ENCODE measurements at regions not wholly inside any gene's neighbourhood (a gene's known extent, or its start where the extent isn't known, plus 50 kb on each side); places are given as distances from the start of the nearest gene placed in this dataset.
"Not testable (repeated sequence)": the region's sequence is repeated elsewhere in the genome, so short reads cannot be mapped to it uniquely, and the experiment has no call there.

GRCh38 chr5:114148253-114148652 is 213.6 kb upstream of the KCNN2 start:
- no peak for DNase-seq (ENCODE audit: low spot score in 2 of 2)
- Histone ChIP-seq H3K4me3 (no peak overlapping the region), H3K9me3 (no peaks in the 10 kb centered on the region; the same call in 1 of the 2 replicates), H3K4me1 (no peaks in the 10 kb centered on the region), H3K36me3 (replicated peaks) (no peaks in the 10 kb centered on the region), H3K27me3 (ENCODE audit: low read depth) (no peaks in the 10 kb centered on the region)
- in situ Hi-C loops (cut with MboI; ENCODE audit: low sequenced_read_pairs), result no loop called here

DNA sequence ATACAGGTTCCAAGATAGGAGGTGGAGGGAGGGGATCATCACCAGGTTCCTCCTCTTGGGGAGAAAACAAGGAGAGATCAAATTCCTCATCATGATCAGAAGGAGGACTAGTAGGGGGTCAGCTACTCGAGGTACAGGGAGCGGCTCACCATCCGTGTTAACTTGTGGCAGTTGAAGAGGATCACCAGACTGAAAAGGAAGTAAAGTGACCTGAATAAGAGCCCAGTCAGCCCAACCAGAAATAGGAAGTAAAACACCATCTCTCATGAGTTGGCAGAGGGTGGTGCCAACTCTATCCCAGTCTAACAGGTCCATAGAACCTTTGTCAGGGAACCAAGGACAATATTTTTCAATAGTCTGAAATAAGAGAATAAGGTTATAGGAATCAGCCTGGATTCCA is 213.1 kb upstream of the KCNN2 start:
- DNase-seq (ENCODE audit: low spot score in 2 of 2); H3K4me3 ChIP-seq; H3K4me1 ChIP-seq; H3K9me3 ChIP-seq; H3K27me3 ChIP-seq (ENCODE audit: low read depth); in situ Hi-C loops (cut with MboI; ENCODE audit: low sequenced_read_pairs); H3K36me3 ChIP-seq (replicated peaks): not testable (repeated sequence)

- no peaks in the 10 kb centered on the region for H3K4me1 ChIP-seq
- H3K27me3 ChIP-seq (ENCODE audit: low read depth), result no peaks in the 10 kb centered on the region
- in situ Hi-C loops (cut with MboI; ENCODE audit: low sequenced_read_pairs), result no loop called here
- H3K4me3 ChIP-seq, result no peak overlapping the region
- no peaks in the 10 kb centered on the region; the same call in 1 of the 2 replicates for H3K9me3 ChIP-seq
- no peak for DNase-seq (ENCODE audit: low spot score in 2 of 2)
- no peaks in the 10 kb centered on the region for H3K36me3 ChIP-seq (replicated peaks)
Measured at GRCh38 chr5:114152656-114153360, 209.1 kb upstream of the KCNN2 start.

- Histone ChIP-seq H3K4me1 (no peaks in the 10 kb centered on the region), H3K36me3 (replicated peaks) (no peaks in the 10 kb centered on the region), H3K9me3 (no peaks in the 10 kb centered on the region; the same call in 1 of the 2 replicates), H3K27me3 (ENCODE audit: low read depth) (no peaks in the 10 kb centered on the region), H3K4me3 (no peak overlapping the region)
- DNase-seq (ENCODE audit: low spot score in 2 of 2), result no peak
- in situ Hi-C loops (cut with MboI; ENCODE audit: low sequenced_read_pairs), result no loop called here
Measured at GRCh38 chr5:114153392-114153791, 208.5 kb upstream of the KCNN2 start.

- H3K36me3 ChIP-seq (replicated peaks), result no peaks in the 10 kb centered on the region
- no peak for DNase-seq (ENCODE audit: low spot score in 2 of 2)
- in situ Hi-C loops (cut with MboI; ENCODE audit: low sequenced_read_pairs), result no loop called here
- no peaks in the 10 kb centered on the region for H3K27me3 ChIP-seq (ENCODE audit: low read depth)
- H3K4me3 ChIP-seq, result no peak overlapping the region
- H3K4me1 ChIP-seq, result no peaks in the 10 kb centered on the region
- no peaks in the 10 kb centered on the region; the same call in 1 of the 2 replicates for H3K9me3 ChIP-seq
Measured at GRCh38 chr5:114153833-114154232, 208.0 kb upstream of the KCNN2 start.

DNA sequence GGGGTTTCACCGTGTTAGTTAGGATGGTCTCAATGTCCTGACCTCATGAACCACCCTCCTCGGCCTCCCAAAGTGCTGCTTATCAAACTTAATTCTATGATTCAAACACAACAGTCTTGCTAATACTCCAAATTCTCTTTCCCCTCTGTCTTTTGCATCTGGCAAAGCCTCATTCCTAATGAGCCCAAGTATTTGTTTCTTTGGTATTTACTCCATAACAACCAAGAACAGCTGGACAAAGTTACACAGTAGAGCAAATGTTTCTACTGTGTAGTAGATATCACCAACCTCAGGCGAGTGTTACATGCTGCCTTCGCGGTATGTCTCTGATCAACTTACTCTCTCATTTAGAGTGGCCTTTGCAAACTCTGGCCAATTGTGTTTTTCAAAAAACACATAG is 195.8 kb upstream of the KCNN2 start:
- H3K4me3 ChIP-seq, result no peak overlapping the region
- no peaks in the 10 kb centered on the region for H3K36me3 ChIP-seq (replicated peaks)
- no peaks in the 10 kb centered on the region for H3K9me3 ChIP-seq
- in situ Hi-C loops (cut with MboI; ENCODE audit: low sequenced_read_pairs), result no loop called here
- no peaks in the 10 kb centered on the region for H3K4me1 ChIP-seq
- no peak for DNase-seq (ENCODE audit: low spot score in 2 of 2)
- no peaks in the 10 kb centered on the region for H3K27me3 ChIP-seq (ENCODE audit: low read depth)

DNA sequence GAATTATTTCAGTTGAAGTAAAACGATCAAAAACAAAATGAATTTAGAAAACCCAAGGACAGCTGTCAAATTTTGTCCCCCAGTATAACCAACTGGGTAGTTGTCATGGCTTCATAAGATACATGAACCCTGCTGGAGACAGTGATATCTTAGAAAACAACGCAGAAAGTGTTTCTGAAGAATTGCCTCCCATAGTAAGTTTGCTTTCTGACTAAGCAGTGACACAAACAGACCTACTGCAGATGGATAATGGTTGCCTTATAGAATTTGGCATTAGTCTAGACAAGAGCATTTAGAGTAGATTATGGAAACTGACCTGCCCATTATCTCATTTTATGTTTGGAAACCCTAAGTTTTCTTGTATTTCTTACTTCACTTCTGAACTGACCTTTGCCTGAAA is 187.7 kb upstream of the KCNN2 start:
- Histone ChIP-seq H3K4me3 (no peak overlapping the region), H3K4me1 (no peaks in the 10 kb centered on the region), H3K9me3 (no peaks in the 10 kb centered on the region), H3K27me3 (ENCODE audit: low read depth) (no peaks in the 10 kb centered on the region), H3K36me3 (replicated peaks) (no peaks in the 10 kb centered on the region)
- no peak for DNase-seq (ENCODE audit: low spot score in 2 of 2)
- in situ Hi-C loops (cut with MboI; ENCODE audit: low sequenced_read_pairs), result no loop called here

GRCh38 chr5:114174837-114175236 is 187.0 kb upstream of the KCNN2 start:
- no peak for DNase-seq (ENCODE audit: low spot score in 2 of 2)
- H3K9me3 ChIP-seq, result no peaks in the 10 kb centered on the region
- in situ Hi-C loops (cut with MboI; ENCODE audit: low sequenced_read_pairs), result no loop called here
- no peaks in the 10 kb centered on the region for H3K36me3 ChIP-seq (replicated peaks)
- H3K27me3 ChIP-seq (ENCODE audit: low read depth), result no peaks in the 10 kb centered on the region
- H3K4me3 ChIP-seq, result no peak overlapping the region
- H3K4me1 ChIP-seq, result no peaks in the 10 kb centered on the region

GRCh38 chr5:114176356-114176755 is 185.5 kb upstream of the KCNN2 start:
- Histone ChIP-seq H3K4me3 (no peak overlapping the region), H3K9me3 (no peaks in the 10 kb centered on the region), H3K36me3 (replicated peaks) (no peaks in the 10 kb centered on the region), H3K27me3 (ENCODE audit: low read depth) (no peaks in the 10 kb centered on the region), H3K4me1 (no peaks in the 10 kb centered on the region)
- no peak for DNase-seq (ENCODE audit: low spot score in 2 of 2)
- in situ Hi-C loops (cut with MboI; ENCODE audit: low sequenced_read_pairs), result no loop called here

- H3K9me3 ChIP-seq, result no peaks in the 10 kb centered on the region
- no peak overlapping the region for H3K4me3 ChIP-seq
- DNase-seq (ENCODE audit: low spot score in 2 of 2), result no peak
- no peaks in the 10 kb centered on the region for H3K36me3 ChIP-seq (replicated peaks)
- no peaks in the 10 kb centered on the region for H3K4me1 ChIP-seq
- no peaks in the 10 kb centered on the region for H3K27me3 ChIP-seq (ENCODE audit: low read depth)
- in situ Hi-C loops (cut with MboI; ENCODE audit: low sequenced_read_pairs), result no loop called here
Measured at GRCh38 chr5:114179134-114179533, 182.7 kb upstream of the KCNN2 start.

DNA sequence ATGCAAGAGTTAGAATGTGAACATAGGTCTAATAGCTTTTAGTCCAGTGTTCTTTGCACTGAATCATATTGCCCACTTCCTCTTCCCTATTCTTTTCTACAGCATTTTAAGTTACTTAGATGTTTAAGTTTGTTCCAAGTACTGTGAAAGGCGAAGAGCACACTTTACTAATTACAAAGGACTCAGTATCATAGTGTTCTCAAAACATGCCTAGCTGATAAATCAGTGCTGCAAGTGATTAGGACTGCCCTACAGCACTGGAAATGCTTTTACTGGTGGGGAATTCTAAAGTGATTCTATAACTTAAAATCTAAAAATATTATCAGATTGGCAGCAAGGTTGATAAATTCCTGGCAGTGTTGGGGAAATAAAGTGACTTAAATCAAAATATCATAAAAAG is 177.9 kb upstream of the KCNN2 start:
- Histone ChIP-seq H3K4me3 (no peak overlapping the region), H3K9me3 (no peaks in the 10 kb centered on the region), H3K36me3 (replicated peaks) (no peaks in the 10 kb centered on the region), H3K27me3 (ENCODE audit: low read depth) (no peaks in the 10 kb centered on the region), H3K4me1 (no peaks in the 10 kb centered on the region)
- DNase-seq (ENCODE audit: low spot score in 2 of 2), result no peak
- in situ Hi-C loops (cut with MboI; ENCODE audit: low sequenced_read_pairs), result no loop called here

GRCh38 chr5:114185274-114185673 is 176.6 kb upstream of the KCNN2 start:
- no peak for DNase-seq (ENCODE audit: low spot score in 2 of 2)
- H3K9me3 ChIP-seq, result no peaks in the 10 kb centered on the region
- no peaks in the 10 kb centered on the region for H3K27me3 ChIP-seq (ENCODE audit: low read depth)
- H3K4me1 ChIP-seq, result no peaks in the 10 kb centered on the region
- H3K36me3 ChIP-seq (replicated peaks), result no peaks in the 10 kb centered on the region
- no peak overlapping the region for H3K4me3 ChIP-seq
- in situ Hi-C loops (cut with MboI; ENCODE audit: low sequenced_read_pairs), result no loop called here

GRCh38 chr5:114191441-114191840 is 170.4 kb upstream of the KCNN2 start:
- DNase-seq (ENCODE audit: low spot score in 2 of 2), result no peak
- no peaks in the 10 kb centered on the region for H3K9me3 ChIP-seq
- H3K27me3 ChIP-seq (ENCODE audit: low read depth), result no peaks in the 10 kb centered on the region
- in situ Hi-C loops (cut with MboI; ENCODE audit: low sequenced_read_pairs), result no loop called here
- no peaks in the 10 kb centered on the region for H3K4me1 ChIP-seq
- no peaks in the 10 kb centered on the region for H3K36me3 ChIP-seq (replicated peaks)
- H3K4me3 ChIP-seq, result no peak overlapping the region

GRCh38 chr5:114192108-114192507 is 169.8 kb upstream of the KCNN2 start:
- Histone ChIP-seq H3K4me3 (no peak overlapping the region), H3K9me3 (no peaks in the 10 kb centered on the region), H3K36me3 (replicated peaks) (no peaks in the 10 kb centered on the region), H3K4me1 (no peaks in the 10 kb centered on the region), H3K27me3 (ENCODE audit: low read depth) (no peaks in the 10 kb centered on the region)
- DNase-seq (ENCODE audit: low spot score in 2 of 2), result no peak
- in situ Hi-C loops (cut with MboI; ENCODE audit: low sequenced_read_pairs), result no loop called here

GRCh38 chr5:114201332-114201731 is 160.5 kb upstream of the KCNN2 start:
- Histone ChIP-seq H3K36me3 (replicated peaks) (no peaks in the 10 kb centered on the region), H3K27me3 (ENCODE audit: low read depth) (no peaks in the 10 kb centered on the region), H3K4me3 (no peak overlapping the region), H3K4me1 (peaks cover 15% of the 10 kb centered on the region), H3K9me3 (no peaks in the 10 kb centered on the region)
- no peak for DNase-seq (ENCODE audit: low spot score in 2 of 2)
- in situ Hi-C loops (cut with MboI; ENCODE audit: low sequenced_read_pairs), result no loop called here
